ENCODE measurements at regions not wholly inside any gene's neighbourhood (a gene's known extent, or its start where the extent isn't known, plus 50 kb on each side); places are given as distances from the start of the nearest gene placed in this dataset.
"Not testable (repeated sequence)": the region's sequence is repeated elsewhere in the genome, so short reads cannot be mapped to it uniquely, and the experiment has no call there.

- DNase-seq: no peak
Observed at GRCh38 chr2:142462306-142462705, 331.5 kb upstream of the LRP1B start.

- no peak for DNase-seq
Observed at GRCh38 chr2:142445551-142446072, 314.8 kb upstream of the LRP1B start.

- no peak for DNase-seq
Observed at GRCh38 chr2:142445023-142445422, 314.2 kb upstream of the LRP1B start.

GRCh38 chr2:142435847-142436246 lies 305.0 kb upstream of the LRP1B start:
- no peak for DNase-seq

- no peak for DNase-seq
Observed at GRCh38 chr2:142426064-142426463, 295.2 kb upstream of the LRP1B start.

- no peak for DNase-seq
Observed at GRCh38 chr2:142425551-142425950, 294.7 kb upstream of the LRP1B start.

GRCh38 chr2:142423603-142424002 lies 292.8 kb upstream of the LRP1B start:
- DNase-seq: no peak

GRCh38 chr2:142422769-142423168 lies 292.0 kb upstream of the LRP1B start:
- DNase-seq: no peak

- DNase-seq: no peak
Observed at GRCh38 chr2:142422041-142422440, 291.2 kb upstream of the LRP1B start.

GRCh38 chr2:142418699-142419098 lies 287.9 kb upstream of the LRP1B start:
- not testable (repeated sequence) for DNase-seq

GRCh38 chr2:142416996-142417395 lies 286.2 kb upstream of the LRP1B start:
- DNase-seq: no peak

- DNase-seq: no peak
Observed at GRCh38 chr2:142415461-142415860, 284.6 kb upstream of the LRP1B start.

- no peak for DNase-seq
Observed at GRCh38 chr2:142398212-142398611, 267.4 kb upstream of the LRP1B start.

- DNase-seq: no peak
Observed at GRCh38 chr2:142395291-142395690, 264.5 kb upstream of the LRP1B start.

- DNase-seq: no peak
Observed at GRCh38 chr2:142380372-142380771, 249.6 kb upstream of the LRP1B start.

GRCh38 chr2:142362069-142362468 lies 231.3 kb upstream of the LRP1B start:
- not testable (repeated sequence) for DNase-seq

- no peak for DNase-seq
Observed at GRCh38 chr2:142347751-142348150, 216.9 kb upstream of the LRP1B start.

GRCh38 chr2:142339261-142339660 lies 208.4 kb upstream of the LRP1B start:
- DNase-seq: no peak

GRCh38 chr2:142332196-142332595 lies 201.4 kb upstream of the LRP1B start:
- no peak for DNase-seq

- no peak for DNase-seq
Observed at GRCh38 chr2:142330458-142330857, 199.6 kb upstream of the LRP1B start.

- no peak for DNase-seq
Observed at GRCh38 chr2:142325870-142326269, 195.1 kb upstream of the LRP1B start.

- no peak for DNase-seq
Observed at GRCh38 chr2:142323206-142323605, 192.4 kb upstream of the LRP1B start.

GRCh38 chr2:142321706-142322280 lies 191.0 kb upstream of the LRP1B start:
- DNase-seq: no peak

GRCh38 chr2:142320067-142320466 lies 189.3 kb upstream of the LRP1B start:
- no peak for DNase-seq

- DNase-seq: no peak
Observed at GRCh38 chr2:142316049-142316448, 185.2 kb upstream of the LRP1B start.
